Renal pelvis (tissue), 1 donor: ENCODE measurements at regions not wholly inside any gene's neighbourhood (a gene's known extent, or its start where the extent isn't known, plus 50 kb on each side); places are given as distances from the start of the nearest gene placed in this dataset.

ENCODE experiments used
- DNase-seq: peaks from one replicate; pipeline ENCODE4 v3.0.0-alpha.2; 2013

DNA sequence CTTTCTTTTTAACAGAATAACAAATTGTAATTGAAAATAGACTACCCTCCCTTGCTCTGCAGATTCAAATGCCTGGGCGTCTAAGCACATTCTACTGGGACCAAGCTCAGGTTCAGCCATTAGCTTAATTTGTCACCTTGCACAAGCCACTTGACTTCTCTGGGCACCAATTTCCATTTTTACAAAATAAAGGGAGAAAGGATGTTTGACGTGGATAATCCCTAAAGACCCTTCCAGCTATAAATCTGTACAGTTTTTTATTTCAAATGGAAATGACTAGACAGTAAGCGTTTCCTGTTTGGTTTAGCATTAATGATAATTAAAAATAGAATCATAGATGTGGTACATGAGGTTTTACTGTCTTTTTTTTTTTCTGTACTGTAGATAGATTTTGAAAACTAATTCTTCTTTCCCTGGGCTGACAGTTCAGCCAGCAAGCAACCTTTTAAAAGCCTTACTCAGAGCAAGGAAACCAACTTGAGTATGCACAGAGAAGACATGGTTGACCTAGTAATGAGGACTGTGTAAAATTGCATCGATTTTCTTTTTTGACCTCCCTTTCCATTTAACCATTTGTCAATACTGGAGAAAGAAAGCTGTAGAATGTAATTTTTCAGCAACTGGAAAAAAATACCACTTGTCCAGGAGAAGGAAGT, 1329.5 kb upstream of the CDH8 start:
- no peak for DNase-seq

DNA sequence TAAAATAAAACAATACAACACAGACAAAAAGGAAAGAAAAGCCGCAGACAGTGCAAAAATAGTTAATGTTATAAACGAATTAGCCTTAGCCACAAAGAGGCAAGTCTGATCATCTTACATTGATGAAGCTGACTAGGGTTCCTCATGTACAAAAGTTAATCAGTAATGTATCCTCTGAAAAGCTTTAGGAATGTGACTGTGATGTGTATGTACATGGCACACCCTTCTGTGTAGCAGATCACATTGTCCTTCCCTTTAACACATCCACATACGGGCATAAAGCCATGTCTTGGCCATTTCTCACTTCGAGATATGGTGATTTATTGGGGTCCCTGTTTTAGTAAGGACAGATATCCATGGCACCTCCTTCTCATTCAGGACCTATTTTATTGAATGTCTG, 1327.5 kb upstream of the CDH8 start:
- no peak for DNase-seq

DNA sequence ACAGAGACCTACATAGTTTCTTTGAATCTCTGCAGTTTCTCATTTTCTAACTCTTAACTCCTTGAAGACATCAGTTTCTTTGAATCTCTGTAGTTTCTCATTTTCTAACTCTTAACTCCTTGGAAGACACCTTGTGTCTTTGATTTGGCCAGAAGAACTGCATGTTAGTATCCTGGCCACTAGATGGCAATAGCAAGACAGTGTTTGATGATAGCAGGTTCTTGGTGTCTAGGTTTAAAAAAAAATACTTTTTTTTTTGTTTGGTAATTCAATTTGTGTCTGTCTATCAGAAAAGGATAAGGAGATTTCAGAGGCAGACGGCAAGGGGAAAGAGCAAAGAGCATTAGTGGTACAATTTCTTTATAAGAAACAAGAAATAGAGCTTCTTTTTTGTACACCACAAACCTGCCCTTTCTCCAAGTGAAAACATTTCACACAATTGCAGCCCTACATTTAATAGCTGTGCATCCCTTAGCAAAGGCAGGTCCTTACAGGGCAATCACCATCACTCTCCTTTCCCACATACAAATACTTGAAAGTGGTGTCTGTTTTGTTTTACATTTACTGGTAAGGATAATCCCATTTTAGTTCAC, 1324.9 kb upstream of the CDH8 start:
- DNase-seq, result peak; percentile 52

DNA sequence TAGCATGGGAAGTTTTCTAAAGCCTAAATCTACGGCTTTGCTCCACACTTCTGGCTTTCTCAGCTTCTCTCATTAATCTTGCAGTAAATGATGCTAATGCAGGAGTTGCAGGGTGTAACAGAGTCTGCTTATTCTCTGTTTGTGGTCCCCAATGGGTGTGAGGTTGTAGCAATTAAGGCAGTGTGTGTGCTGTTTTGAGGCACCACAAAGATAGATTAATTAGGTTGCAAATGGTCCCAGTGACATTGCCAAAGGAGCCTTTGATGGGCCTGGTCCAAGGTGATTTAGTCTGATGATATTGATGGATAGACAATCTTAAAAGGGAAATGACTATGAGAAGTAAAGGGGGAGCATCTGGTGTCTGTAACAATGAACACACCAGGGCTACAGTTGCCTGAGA, 1313.7 kb upstream of the CDH8 start:
- no peak for DNase-seq

DNA sequence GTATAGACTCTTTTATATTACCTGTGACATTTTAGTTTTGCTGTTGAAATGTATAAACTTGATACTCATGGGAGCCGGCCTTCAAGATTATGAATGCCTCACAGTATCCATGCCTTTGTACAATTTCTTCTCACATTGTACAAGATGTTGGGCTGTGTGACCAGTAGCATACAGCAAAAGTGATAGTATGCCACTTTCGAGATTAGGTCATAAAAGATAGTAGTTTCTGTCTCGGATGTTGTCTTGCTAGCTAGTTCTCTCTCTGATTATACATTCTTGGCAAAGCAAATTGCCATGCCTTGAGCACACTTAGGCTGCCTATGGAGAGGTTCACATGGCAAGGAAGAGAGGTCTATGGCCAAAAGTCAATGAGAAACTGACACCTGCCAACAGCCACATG, 1309.8 kb upstream of the CDH8 start:
- no peak for DNase-seq

DNA sequence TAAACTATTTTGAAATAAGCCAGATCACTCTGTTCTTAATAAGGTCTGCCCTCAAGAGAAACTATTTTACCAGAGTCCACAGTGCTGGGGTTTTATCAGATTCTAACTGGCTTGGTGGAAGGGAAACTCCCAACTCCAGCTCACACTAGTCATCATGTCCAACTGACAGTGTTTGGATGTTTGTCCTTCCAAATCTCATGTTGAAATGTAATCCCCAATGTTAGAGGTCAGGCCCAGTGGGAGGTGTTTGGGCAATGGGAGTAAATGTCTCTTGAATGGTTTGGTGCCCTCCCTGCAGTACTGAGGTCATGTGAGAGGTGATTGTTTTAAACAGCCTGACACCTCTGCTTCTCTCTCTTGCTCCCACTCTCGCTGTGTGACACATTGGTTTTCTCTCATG, 1301.0 kb upstream of the CDH8 start:
- no peak for DNase-seq

DNA sequence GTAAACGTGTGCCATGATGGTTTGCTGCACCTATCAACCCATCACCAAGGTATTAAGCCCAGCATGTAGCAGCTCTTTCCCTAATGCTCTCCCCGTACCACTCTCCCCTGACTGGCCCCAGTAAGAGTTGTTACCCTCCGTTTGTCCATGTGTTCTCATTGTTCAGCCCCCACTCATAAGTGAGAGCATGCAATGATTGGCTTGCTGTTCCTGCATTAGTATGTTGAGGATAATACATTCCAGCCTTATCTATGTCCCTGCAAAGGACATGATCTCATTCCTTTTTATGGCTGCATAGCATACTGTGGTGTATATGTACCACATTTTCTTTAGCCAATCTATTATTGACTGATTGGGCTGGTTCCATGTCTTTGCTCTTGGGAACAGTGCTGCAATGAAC, 1294.9 kb upstream of the CDH8 start:
- DNase-seq, result no peak

DNA sequence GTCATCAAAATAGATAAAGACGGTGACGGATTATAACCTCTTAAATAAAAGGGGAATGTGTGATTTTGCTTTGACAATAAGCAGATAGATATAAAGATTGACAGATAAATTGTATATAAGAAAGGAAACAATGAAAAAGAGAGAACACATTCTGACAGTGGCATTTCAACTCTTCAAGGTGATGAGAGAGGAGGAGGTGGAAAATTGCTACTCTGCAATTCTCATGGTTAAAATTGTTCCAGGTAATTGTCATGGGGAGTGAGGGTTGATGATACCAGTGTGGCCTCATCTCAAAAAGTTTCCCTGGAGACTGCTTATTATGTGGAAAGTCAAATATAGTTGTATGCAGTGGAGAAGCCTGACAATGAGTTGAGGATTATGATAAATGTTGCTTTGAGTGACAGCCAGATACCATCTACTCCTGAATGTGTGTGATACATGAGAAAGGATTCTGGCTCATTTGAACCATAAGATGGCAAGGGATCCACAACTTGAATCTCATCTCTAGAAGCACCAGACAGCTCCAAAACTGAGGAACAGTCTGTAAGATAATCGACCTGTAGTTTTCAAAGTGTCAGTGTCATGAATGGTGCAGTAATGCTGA, 1290.6 kb upstream of the CDH8 start:
- DNase-seq, result no peak

- DNase-seq, result no peak
These were observed 1287.8 kb upstream of the CDH8 start for GRCh38 chr16:63323722-63324705.

DNA sequence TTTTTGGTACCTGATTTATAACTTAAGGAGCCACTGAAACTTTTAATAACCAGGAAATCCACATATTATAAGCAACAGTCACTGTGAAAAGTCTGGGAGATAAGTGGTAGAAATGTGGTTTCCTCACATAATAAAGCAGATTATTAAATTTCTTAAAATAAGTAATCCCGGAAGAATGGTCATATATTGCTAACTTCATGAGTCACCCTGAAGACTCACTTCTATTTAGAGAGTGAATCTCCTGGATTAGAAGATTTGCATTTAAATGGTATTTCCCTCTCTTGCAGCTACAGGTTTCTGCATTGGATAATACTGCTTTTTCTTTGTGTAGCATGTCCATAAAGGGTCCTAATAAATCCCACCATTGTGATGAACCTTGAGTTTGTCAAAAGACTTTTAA, 1286.8 kb upstream of the CDH8 start:
- DNase-seq, result no peak

GRCh38 chr16:63315229-63315628, 1279.0 kb upstream of the CDH8 start:
- DNase-seq, result no peak

GRCh38 chr16:63312346-63312745, 1276.1 kb upstream of the CDH8 start:
- no peak for DNase-seq

DNA sequence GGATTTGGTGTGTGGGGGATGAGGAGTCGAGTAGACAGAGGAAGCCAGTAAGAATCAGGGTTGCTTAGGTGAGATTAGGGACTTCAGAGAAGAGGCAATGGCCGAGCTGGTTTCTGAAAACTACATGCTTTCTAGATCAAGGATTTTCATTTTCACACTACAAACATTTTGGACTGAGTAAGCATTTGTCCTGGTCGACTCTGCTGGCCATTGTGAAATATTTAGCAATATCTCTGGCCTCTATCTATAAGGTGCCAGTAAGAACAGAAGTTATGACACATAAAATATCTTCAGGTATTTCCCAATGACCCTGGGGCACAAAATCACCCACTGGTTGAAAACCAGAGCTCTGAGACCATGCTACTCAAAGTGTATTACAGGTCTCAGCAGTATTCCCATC, 1275.1 kb upstream of the CDH8 start:
- DNase-seq, result no peak

DNA sequence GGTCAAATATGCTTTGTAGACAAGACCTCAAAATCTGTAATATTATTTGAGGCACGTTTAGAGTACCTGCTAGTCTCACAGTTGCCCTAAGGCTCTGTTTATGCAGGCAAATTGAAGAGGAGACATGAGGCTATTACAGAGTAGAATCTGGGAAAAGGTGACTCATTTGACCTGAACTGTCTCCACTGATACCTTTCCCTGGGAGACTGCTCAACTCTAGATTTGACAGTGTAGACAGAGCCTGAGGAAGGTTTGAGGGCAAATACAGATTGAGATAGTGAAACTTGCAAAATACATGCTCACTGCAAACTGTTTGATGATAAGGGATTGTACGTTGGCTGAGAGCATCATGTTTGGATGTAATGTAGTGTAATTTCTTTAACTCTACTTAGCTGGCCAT, 1266.6 kb upstream of the CDH8 start:
- DNase-seq, result no peak

- no peak for DNase-seq
These were observed 1265.1 kb upstream of the CDH8 start for GRCh38 chr16:63301349-63301748.

DNA sequence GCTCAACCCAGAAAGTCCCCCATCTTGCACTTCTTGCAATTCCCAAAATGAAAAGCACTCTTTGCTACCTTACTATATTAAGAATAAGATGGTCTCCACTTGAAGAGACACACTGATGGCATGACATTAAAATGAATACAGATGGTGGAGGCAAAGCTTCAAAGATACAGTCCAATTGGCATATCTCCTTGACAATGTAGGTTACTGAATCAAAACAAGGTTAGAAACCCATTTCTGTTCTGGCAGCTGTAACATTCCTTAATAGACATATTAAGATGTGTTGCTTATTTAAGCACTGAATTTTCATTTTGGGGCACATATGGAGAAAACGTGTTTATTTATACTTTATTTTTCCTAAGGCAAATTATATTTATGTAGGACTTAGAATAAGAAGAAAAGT, 1262.8 kb upstream of the CDH8 start:
- no peak for DNase-seq

DNA sequence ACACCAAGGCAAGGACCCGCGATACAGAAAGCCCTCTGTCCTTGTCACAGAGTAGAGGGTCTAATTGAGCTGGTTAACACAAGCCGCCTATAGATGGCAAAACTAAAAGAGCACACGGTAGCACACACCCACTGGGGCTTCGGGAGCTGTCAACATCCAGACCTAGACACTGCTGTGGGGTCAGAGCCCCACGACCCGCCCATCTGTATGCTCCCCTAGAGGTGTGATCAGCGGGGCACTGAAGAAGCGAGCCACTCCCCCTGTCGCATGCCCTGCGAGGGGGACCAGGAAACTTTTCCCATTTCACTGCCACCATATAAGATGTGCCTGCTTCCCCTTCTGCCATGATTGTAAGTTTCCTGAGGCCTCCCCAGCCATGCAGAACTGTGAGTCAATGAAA, 1255.8 kb upstream of the CDH8 start:
- DNase-seq, result no peak

DNA sequence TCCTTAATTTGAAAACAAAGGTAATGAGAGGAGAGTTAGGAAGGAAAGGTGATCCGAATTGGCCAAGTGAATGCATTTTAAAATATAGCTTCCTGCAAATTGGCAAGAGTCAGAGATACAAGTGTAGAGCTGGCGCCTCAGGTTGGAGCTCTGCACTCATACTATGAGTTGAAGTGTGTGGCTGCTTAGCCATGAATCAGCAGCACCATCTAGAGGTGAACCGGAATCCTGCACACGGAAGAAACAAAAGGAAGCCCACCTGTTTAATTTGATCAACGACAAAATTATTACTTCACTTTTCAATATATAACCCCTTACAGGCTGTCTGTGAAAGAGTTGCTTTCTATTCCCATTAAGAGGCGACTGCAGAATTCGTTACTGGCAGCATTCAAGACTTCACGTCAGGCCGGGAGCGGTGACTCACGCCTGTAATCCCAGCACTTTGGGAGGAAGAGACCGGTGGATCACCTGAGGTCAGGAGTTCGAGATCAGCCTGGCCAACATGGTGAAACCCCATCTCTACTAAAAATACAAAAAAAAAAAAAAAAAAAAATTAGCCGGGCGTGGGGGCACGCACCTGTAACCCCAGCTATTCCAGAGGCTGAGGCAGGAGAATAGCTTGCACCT, 1253.7 kb upstream of the CDH8 start:
- peak; percentile 40 for DNase-seq

DNA sequence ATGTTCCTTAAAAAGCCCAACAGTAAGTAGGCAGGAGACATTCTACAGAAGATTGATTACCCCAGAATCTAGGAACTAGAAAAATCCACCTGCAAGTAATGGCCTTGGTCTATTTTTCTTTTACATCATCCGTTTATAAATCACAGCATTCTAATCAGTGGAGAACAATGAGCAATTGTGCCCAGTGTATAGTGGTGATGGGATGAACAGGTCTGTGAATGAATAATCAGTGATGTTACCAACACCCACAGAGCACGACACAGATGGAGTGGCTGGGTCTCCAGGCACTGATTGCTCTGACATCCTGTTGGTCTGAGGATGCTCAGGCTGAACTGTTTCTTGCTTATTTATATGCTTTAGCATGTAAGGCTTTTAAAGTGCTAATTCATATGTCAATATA, 1251.2 kb upstream of the CDH8 start:
- no peak for DNase-seq

DNA sequence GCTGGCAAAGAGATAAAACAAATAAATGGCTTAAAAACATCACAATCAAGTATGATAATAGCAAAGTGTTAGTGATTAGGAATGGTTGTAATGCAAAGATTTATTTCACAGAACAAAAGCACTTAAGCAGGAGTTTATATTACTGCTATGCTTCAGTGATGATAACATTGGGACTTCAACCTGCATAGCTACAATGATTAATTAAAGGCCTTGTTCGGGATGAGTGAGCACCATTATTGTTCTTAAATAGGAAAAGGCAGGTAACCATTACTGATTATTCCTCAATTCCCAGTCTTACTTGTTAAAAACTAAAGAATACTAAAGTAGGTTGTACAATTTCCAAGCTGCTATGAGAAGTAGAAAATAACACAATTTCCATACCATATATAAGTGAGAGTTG, 1247.5 kb upstream of the CDH8 start:
- peak; percentile 45 for DNase-seq

DNA sequence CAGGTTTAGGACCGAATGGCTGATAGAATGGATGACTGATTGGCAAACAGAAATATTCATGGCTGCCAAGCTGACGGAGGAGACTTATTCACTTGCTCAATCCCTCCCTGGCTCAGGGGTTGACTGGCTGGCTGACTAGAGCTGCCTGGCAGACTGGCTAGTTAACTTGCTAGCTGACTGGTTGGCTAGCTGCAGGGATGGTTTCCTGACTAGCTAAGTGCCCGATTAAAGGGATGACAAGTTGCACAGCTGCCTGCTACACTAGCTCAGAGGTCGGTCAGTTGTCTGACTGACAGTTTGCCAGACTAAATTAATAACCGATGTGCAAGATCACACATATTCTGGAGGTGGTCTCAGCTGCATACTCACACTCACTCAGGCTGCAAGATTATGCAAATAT, 1208.4 kb upstream of the CDH8 start:
- DNase-seq, result no peak

GRCh38 chr16:63241497-63242028, 1205.3 kb upstream of the CDH8 start:
- DNase-seq, result no peak
